ENCODE measurements at regions not wholly inside any gene's neighbourhood (a gene's known extent, or its start where the extent isn't known, plus 50 kb on each side); places are given as distances from the start of the nearest gene placed in this dataset.

- no peak for DNase-seq (ENCODE audit: low read depth)
Observed at GRCh38 chr18:45439851-45440645, 175.2 kb upstream of the SLC14A2 start.

DNA sequence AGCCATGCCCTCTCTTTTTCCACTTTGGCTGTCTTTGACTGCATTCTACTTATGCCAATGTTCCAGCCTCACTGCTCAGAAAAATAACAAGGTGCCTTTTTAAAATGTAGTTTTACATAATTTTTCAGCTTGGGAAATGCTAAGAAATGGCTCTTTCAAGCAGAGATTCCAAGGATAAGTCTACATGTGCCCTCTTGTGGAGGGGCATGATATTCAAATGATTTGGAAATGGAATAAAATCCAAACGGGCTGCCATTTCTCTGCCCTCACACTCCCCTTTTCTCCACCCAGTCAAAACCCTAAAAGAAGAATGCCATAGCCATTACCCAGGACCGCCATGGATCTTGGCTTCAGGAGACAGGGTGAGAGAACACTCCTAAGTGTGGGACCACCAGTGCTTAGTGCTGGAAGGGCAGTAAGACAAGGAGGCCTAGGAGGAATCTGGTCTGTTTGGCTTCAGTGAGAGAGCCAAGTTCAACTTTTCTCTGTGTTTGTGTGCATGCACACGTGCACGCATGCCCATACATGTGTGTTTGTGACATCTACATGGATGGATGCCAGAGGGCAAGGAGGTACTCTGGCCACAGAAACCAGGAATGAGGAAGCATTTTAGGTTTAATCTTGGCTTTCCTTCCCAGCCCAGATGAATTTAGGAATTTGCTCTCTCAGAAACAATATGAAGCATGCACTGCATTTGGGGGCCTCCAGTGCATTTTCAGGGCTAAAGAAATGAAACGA is 174.0 kb upstream of the SLC14A2 start:
- DNase-seq (ENCODE audit: low read depth) = no peak

GRCh38 chr18:45444040-45444439 is 171.2 kb upstream of the SLC14A2 start:
- no peak for DNase-seq (ENCODE audit: low read depth)

- no peak for DNase-seq (ENCODE audit: low read depth)
Observed at GRCh38 chr18:45447355-45448265, 167.7 kb upstream of the SLC14A2 start.

DNA sequence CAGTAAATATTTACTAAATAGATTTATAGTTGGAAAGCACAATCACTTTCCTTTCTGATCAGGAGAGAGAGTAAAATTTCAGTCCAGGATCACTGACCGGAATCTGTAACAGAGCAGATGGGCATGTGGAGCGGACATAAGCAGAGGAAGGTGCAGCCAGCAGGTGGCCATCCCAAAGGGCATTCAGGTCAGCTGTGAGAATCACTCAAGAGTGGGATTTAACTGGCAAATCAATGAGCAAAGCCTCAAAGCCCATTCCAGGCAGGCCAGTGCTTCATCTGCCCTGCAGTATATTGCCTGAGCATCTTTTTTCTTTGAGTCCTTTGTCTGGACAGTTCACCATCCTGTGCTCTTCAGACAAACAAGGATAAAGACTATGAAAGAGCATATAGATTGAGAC is 166.4 kb upstream of the SLC14A2 start:
- no peak for DNase-seq (ENCODE audit: low read depth)

DNA sequence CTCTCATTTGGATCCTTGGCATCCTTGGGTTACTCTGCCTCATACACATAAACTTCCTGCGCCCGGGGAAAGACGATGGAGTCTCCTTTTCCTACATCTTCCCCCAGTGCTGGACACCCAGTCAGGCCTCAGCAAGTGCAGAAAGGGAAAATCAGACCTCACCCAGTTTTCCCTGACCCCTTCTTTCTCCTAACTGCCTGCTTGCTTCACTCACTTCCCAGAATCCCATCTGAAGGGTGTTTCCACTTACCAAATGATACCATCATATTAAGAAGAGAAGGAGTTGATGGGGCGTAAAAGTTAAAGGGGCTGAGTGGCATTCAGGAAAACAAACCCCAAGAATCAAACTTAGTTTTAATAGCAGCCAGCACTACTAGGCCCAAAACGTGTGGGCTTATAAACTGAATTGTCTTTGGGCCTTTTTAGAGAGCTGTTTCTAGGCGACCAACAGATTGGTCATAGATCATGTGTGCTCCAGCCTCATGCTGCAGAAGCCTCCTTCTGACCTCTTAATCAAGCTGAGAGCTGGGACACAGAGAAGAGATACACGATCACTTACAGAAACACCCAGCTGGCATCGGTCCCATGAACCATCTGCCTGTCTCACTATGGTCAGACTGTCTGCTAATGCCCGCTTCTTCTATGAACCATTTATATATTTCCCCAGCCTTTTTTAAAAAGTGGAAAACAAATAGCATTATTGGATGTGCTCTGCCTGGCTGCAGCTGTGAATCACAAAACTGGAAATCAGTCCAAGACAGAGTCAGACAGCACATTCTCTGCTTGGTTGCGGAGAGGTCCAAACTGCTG is 165.7 kb upstream of the SLC14A2 start:
- DNase-seq (ENCODE audit: low read depth) = no peak

DNA sequence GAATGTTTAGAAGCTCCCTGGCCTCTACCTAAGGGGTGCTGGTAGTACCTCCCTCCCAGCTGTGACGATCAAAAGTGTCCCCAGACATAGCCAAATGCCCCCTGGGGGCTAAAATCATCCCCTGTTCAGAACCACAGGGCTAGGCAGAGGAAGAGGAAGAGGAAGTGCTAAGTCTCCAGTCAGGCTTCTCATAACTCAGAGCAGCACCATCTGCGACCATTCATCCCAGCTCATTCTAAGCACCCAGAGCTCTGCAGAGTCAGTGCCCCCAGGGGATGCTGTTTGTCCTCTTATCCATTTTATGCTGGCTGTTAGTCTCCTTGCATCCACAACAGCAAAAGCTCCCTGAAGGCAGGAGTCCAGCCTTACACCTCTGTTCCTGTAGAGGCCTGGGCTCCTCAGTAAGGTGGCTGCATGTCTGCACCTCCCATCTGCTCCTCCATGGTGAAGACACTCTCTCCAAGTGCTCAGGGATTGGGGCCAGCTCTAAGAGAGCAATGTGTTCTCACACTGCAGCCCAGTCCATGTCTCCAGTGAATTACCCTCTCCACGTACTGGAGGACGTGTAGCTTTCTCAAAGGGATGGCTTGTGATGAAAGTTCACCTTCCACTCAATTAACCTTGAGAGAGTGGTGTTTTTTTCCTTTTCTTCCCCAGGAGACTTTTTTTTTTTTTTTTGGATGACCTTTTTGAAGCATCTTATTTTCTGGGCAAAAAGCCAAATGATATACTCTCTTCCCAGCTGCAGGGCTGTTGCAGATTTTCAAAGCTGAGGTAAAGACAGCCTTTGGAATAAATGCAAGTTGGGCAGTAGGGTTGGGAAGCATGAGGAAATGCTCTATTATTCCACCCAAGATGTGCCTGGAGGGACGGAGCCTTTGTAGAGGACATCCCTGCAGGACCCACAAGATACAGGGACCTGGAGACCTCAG is 158.9 kb upstream of the SLC14A2 start:
- no peak for DNase-seq (ENCODE audit: low read depth)

DNA sequence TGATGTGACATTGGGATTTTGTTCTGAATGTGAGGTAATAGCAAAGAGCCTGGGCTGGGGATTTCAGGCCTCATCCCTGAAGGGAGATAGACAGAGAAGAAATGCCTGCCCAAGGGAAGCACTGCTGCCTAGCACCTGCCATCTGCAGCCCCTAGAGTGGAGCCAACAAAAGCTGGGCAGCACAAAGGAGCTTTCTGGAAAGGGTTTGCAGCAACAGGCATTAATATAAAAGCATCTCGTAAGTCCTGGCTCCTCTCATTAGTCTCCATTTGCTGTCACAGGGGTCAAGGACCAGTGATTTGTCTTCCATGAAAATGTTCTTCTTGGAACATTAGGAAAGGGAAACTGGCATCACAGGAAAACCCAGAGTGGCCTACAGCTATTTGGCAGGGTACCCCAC is 157.2 kb upstream of the SLC14A2 start:
- no peak for DNase-seq (ENCODE audit: low read depth)

DNA sequence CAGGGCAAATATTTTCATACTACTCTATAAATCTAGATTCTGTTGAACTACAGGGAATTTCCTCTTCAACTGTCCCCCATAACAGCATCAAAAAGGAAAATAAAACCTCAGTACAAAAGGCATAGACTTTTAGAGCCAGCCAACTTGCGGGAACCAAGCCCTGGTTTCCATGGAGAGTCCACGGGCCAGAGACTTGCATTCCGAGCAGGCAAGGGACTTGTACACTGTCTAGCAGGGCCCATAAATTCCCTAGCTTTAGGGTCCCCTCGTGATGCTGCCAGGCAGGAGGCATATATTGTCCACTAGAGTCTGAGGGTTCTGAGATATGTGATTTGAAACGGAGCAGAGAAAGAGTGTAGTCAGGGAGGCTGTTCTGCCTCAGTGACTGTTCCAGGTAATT is 153.1 kb upstream of the SLC14A2 start:
- DNase-seq (ENCODE audit: low read depth) = no peak

- DNase-seq (ENCODE audit: low read depth) = no peak
Observed at GRCh38 chr18:45463451-45463850, 151.8 kb upstream of the SLC14A2 start.

DNA sequence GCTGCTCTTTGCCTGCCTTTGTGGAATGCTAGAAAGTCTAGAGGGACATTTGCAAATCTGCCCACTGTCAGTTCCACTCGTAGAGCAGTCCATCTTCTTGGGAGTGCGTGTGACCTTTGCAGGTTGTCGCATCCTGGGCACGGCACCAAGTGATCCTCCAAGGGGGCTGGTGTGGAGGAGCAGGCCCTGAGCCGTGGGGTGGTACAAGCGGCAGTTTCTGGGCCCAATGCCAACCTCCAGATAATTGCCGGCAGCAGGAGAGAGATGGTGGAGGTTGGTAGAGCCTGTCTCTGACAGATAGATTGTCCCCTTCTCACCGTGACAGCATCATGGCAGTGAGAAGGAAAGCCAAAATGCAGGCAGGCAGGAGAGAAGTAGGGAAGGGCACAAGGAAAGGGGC is 150.7 kb upstream of the SLC14A2 start:
- DNase-seq (ENCODE audit: low read depth) = no peak

- no peak for DNase-seq (ENCODE audit: low read depth)
Observed at GRCh38 chr18:45467293-45467692, 148.0 kb upstream of the SLC14A2 start.

DNA sequence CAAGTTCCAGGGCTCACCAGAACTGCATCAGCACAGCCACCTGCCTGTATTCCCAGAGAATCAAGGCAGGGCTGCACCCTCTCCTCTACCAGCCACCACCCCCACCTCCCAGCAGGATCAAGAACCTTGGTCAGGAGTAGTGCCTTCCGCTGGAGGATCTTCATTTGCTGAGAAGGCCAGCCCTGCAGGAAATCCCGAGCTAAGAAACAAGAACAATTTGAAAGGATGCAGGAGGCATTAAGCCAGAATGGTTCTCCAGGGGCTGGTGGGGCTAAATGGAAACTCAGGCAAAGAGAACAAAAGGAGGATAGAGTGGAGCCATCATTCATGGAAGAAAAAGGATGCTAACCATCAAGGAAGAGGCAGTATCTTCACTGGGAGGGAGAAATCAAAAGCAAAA is 147.3 kb upstream of the SLC14A2 start:
- DNase-seq (ENCODE audit: low read depth) = no peak

- no peak for DNase-seq (ENCODE audit: low read depth)
Observed at GRCh38 chr18:45478889-45479288, 136.4 kb upstream of the SLC14A2 start.

GRCh38 chr18:45480219-45481015 is 134.9 kb upstream of the SLC14A2 start:
- no peak for DNase-seq (ENCODE audit: low read depth)

GRCh38 chr18:45481821-45482220 is 133.5 kb upstream of the SLC14A2 start:
- no peak for DNase-seq (ENCODE audit: low read depth)

GRCh38 chr18:45482286-45482685 is 133.0 kb upstream of the SLC14A2 start:
- no peak for DNase-seq (ENCODE audit: low read depth)

- no peak for DNase-seq (ENCODE audit: low read depth)
Observed at GRCh38 chr18:45487581-45487980, 127.7 kb upstream of the SLC14A2 start.

DNA sequence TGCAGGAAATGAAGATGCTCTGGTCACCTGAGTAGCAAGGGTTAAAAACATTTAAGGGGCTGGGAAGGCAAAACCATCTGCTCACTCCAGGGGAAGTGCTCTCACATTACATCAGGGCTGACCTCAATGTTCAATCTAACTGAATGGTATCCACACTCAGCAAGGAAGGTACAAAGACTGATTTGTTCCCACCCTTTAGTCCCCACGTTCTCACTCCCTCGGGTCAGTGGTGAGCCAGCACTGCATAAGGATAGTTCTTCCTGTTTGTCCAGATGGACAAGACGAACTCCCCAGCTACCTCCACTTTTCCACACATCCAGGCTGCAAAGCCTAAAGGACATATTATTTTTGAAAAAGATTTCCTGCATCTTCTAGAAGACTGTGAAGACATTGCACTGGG is 126.6 kb upstream of the SLC14A2 start:
- DNase-seq (ENCODE audit: low read depth) = no peak

GRCh38 chr18:45493830-45494229 is 121.4 kb upstream of the SLC14A2 start:
- no peak for DNase-seq (ENCODE audit: low read depth)
